Endodermal cell (in vitro differentiated cells): ENCODE measurements at regions not wholly inside any gene's neighbourhood (a gene's known extent, or its start where the extent isn't known, plus 50 kb on each side); places are given as distances from the start of the nearest gene placed in this dataset.

Experiments used
- DNase-seq: peaks from one replicate; pipeline ENCODE4 v3.0.0-alpha.2; 2017
- H3K27ac ChIP-seq: 2 replicates; pipeline ENCODE4 v1.5.1; 2013; ENCODE audit warnings: mild to moderate bottlenecking, low read depth, low read length, moderate library complexity
- H3K27me3 ChIP-seq: 2 replicates; pipeline ENCODE4 v1.6.1; 2013; ENCODE audit warnings: mild to moderate bottlenecking, low read length, moderate library complexity; ENCODE audit not compliant: insufficient read depth, control insufficient read depth, poor library complexity, severe bottlenecking
- H3K36me3 ChIP-seq: 2 replicates; pipeline ENCODE4 v1.7.0; 2013; ENCODE audit warnings: mild to moderate bottlenecking, low read length, moderate library complexity; ENCODE audit not compliant: control insufficient read depth, insufficient read depth
- H3K4me1 ChIP-seq: one replicate; pipeline ENCODE4 v1.7.0; 2013; ENCODE audit warnings: low read length; ENCODE audit not compliant: control insufficient read depth, insufficient read depth
- H3K4me3 ChIP-seq: 2 replicates; pipeline ENCODE4 v1.5.1; 2013; ENCODE audit warnings: mild to moderate bottlenecking, low read length, moderate library complexity
- H3K9ac ChIP-seq: 2 replicates; pipeline ENCODE4 v1.6.1; 2013; ENCODE audit warnings: mild to moderate bottlenecking, low read length, moderate library complexity; ENCODE audit not compliant: poor library complexity, severe bottlenecking; ENCODE audit errors: extremely low read depth
- H3K9me3 ChIP-seq: 2 replicates; pipeline ENCODE4 v1.6.1; 2013; ENCODE audit warnings: mild to moderate bottlenecking, low read length, moderate library complexity; ENCODE audit not compliant: control insufficient read depth
- H3K27ac Mint-ChIP-seq: 2 replicates; pipeline ENCODE4 v1.8.0; 2020; ENCODE audit warnings: mixed read lengths
- H3K27me3 Mint-ChIP-seq: 2 replicates; pipeline ENCODE4 v1.8.0; 2021; ENCODE audit warnings: mild to moderate bottlenecking, mixed read lengths; ENCODE audit not compliant: insufficient read depth
- H3K36me3 Mint-ChIP-seq: 2 replicates; pipeline ENCODE4 v1.8.0; 2020; ENCODE audit warnings: low read depth, mixed read lengths
- H3K4me1 Mint-ChIP-seq: 2 replicates; pipeline ENCODE4 v1.8.0; 2020; ENCODE audit warnings: mixed read lengths
- H3K4me3 Mint-ChIP-seq: 2 replicates; pipeline ENCODE4 v1.8.0; 2020; ENCODE audit warnings: mild to moderate bottlenecking, moderate library complexity, mixed read lengths
- H3K9me3 Mint-ChIP-seq: 2 replicates; pipeline ENCODE4 v1.8.0; 2020; ENCODE audit warnings: mild to moderate bottlenecking, mixed read lengths
- WGBS, 2 experiments: methylation state at CpG; one replicate each; pipeline versions ENCODE4 v1.1.5 to v1.1.7; 2013; ENCODE audit warnings: missing lambda C conversion rate in 2 of 2, mixed read lengths in 1 of 2; ENCODE audit not compliant: insufficient coverage in 1 of 2, insufficient read length in 1 of 2; 5-methylcytosine and 5-hydroxymethylcytosine counted together
- TF ChIP-seq, protein P1 (sequence below): fragments of 200-600 bp; sonication (generic); conservative IDR thresholded peaks from 2 replicates; pipeline ENCODE4 v1.5.0; 2021; ENCODE audit warnings: antibody characterized with exemption, mild to moderate bottlenecking

DNA sequence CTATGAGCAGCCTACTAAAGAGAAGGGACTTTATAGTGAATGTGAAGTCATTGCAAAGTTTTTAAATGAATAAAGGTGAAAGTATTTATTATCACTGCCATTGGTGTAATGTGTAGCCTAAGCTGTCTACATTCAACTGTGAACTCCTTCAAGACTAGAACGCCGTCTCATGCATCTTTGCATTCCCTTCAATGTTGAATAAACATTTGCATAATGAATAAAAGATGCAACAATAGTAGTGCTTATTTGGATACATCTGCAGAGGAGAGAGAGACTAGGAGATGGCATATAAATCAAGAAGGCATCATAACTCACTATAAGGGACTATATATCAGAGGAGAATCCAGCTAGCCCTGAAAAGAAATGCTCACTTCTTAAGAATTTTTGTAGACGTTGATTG is 1623.8 kb upstream of the TENM3 start:
- DNase-seq, result no peak
- Histone ChIP-seq H3K27me3 (no peaks in the 10 kb centered on the region), H3K4me1 (no peaks in the 10 kb centered on the region), H3K9ac (no peak overlapping the region), H3K9me3 (no peaks in the 10 kb centered on the region), H3K27ac (no peak overlapping the region), H3K36me3 (no peaks in the 10 kb centered on the region), H3K4me3 (no peak overlapping the region)
- Mint-ChIP-seq H3K4me1 (peaks cover 4% of the 10 kb centered on the region), H3K9me3 (no peaks in the 10 kb centered on the region), H3K27ac (no peak overlapping the region), H3K4me3 (no peak overlapping the region), H3K36me3 (no peaks in the 10 kb centered on the region), H3K27me3 (no peaks in the 10 kb centered on the region)
- WGBS, 2 experiments, result 98 to 100% methylated on average over 1 to 3 of the region's 3 CpGs
- TF ChIP-seq, protein P1, sequence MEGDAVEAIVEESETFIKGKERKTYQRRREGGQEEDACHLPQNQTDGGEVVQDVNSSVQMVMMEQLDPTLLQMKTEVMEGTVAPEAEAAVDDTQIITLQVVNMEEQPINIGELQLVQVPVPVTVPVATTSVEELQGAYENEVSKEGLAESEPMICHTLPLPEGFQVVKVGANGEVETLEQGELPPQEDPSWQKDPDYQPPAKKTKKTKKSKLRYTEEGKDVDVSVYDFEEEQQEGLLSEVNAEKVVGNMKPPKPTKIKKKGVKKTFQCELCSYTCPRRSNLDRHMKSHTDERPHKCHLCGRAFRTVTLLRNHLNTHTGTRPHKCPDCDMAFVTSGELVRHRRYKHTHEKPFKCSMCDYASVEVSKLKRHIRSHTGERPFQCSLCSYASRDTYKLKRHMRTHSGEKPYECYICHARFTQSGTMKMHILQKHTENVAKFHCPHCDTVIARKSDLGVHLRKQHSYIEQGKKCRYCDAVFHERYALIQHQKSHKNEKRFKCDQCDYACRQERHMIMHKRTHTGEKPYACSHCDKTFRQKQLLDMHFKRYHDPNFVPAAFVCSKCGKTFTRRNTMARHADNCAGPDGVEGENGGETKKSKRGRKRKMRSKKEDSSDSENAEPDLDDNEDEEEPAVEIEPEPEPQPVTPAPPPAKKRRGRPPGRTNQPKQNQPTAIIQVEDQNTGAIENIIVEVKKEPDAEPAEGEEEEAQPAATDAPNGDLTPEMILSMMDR, result no peak

DNA sequence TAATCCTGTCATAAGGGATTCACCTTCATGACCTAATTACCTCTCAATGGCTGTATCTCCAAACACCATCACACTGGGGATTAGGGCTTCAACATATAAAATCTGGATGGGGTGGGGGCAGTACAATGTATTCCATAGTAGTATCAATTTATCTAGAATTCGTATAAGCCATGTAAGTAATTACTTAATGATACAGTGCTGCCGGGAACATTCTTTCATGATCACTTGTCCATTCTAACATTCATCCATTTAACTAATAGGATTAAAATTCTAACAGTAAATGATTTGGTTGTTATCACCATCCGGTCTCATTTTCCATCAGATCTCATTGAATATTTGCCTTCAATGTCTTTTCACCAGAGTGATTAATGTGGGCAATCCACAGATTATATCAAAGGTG is 1620.9 kb upstream of the TENM3 start:
- no peak for DNase-seq
- no peak overlapping the region for H3K27ac ChIP-seq
- no peaks in the 10 kb centered on the region for H3K36me3 Mint-ChIP-seq
- H3K9me3 ChIP-seq, result no peaks in the 10 kb centered on the region
- TF ChIP-seq, protein P1, result no peak
- H3K27me3 Mint-ChIP-seq, result no peaks in the 10 kb centered on the region
- no peak overlapping the region for H3K27ac Mint-ChIP-seq
- WGBS, 2 experiments, result 80 to 100% methylated on average over 1 to 3 of the region's 3 CpGs
- no peak overlapping the region for H3K9ac ChIP-seq
- no peaks in the 10 kb centered on the region for H3K27me3 ChIP-seq
- peaks cover 2% of the 10 kb centered on the region for H3K4me1 Mint-ChIP-seq
- H3K4me3 Mint-ChIP-seq, result no peak overlapping the region
- no peaks in the 10 kb centered on the region for H3K4me1 ChIP-seq
- H3K9me3 Mint-ChIP-seq, result no peaks in the 10 kb centered on the region
- no peak overlapping the region for H3K4me3 ChIP-seq
- no peaks in the 10 kb centered on the region for H3K36me3 ChIP-seq

DNA sequence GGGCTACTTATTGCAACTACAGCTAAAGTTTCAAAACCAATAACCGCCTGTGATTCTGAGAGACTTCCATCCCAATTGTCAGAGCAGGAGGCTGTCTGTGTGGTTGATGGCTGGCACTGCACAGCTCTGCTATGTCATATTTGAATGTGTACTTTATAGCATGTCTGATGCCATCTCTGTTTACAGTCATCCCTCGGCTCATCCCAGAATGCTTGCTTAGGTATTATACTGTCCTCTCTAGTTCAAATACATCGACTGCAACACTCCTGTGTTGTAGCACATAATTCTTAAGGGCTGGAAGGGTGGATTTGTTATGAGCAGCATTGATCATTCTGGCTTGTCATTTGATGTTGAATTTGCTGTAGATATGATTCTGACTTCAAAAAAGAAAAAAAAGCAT is 1617.5 kb upstream of the TENM3 start:
- no peaks in the 10 kb centered on the region for H3K9me3 Mint-ChIP-seq
- H3K27ac Mint-ChIP-seq, result no peak overlapping the region
- WGBS, 2 experiments, result 98% methylated on average over 3 of the region's 3 CpGs; no CpG with 5 or more reads in 1 of the 2 experiments
- no peaks in the 10 kb centered on the region for H3K27me3 Mint-ChIP-seq
- H3K4me1 ChIP-seq, result no peaks in the 10 kb centered on the region
- H3K4me1 Mint-ChIP-seq, result no peaks in the 10 kb centered on the region
- no peak overlapping the region for H3K9ac ChIP-seq
- no peaks in the 10 kb centered on the region for H3K27me3 ChIP-seq
- H3K27ac ChIP-seq, result no peak overlapping the region
- H3K4me3 Mint-ChIP-seq, result no peak overlapping the region
- TF ChIP-seq, protein P1, result no peak
- H3K36me3 ChIP-seq, result no peaks in the 10 kb centered on the region
- H3K9me3 ChIP-seq, result no peaks in the 10 kb centered on the region
- DNase-seq, result no peak
- H3K4me3 ChIP-seq, result no peak overlapping the region
- H3K36me3 Mint-ChIP-seq, result no peaks in the 10 kb centered on the region
